K562 (cell line): ENCODE measurements at regions not wholly inside any gene's neighbourhood (a gene's known extent, or its start where the extent isn't known, plus 50 kb on each side); places are given as distances from the start of the nearest gene placed in this dataset.

ENCODE experiments used
- ATAC-seq: fragments of 200-7000 bp; cut with Tn5 transposase; 3 replicates; pipeline ENCODE4 v1.9.1; 2020; ENCODE audit warnings: moderate library complexity
- BruUV-seq: library from RNA; stranded (reverse); fragments of 400-500 nt; replicated peaks from 2 replicates; lab custom pipeline; 2021; lab: Mats Ljungman, UMichigan
- CTCF ChIA-PET: fragments of 300-600 bp; formaldehyde crosslinking; extraction: SDS; loops from one replicate; lab custom pipeline; 2021; ENCODE audit warnings: low intra/inter-chr PET ratio; lab: Yijun Ruan, JAX
- POLR2A ChIA-PET: fragments of 300-600, 350-650 bp; sonication (Branson Sonifier 250); formaldehyde crosslinking; extraction: SDS; loops from one replicate; lab custom pipeline; 2021; ENCODE audit warnings: antibody characterized with exemption, inconsistent platforms; lab: Yijun Ruan, JAX
- DNase-seq, 4 experiments: peaks; one replicate each; pipeline versions ENCODE4 v3.0.0 to v3.0.0-alpha.2; 2011 to 2018; ENCODE audit warnings: low spot score in 3 of 4, mixed read lengths in 3 of 4; ENCODE audit errors: extremely low read depth in 1 of 4
- FAIRE-seq: peaks from 2 replicates; lab custom pipeline; 2011; peaks lifted over from hg19 to GRCh38; lab: Jason Lieb, UNC
- H2AFZ ChIP-seq: 2 replicates; pipeline ENCODE4 v1.6.0; 2011; ENCODE audit warnings: low read depth, low read length, control low read depth, inconsistent platforms
- H3K27ac ChIP-seq: fragments of 200-600 bp; 3 replicates; pipeline ENCODE4 v1.8.0; 2011; ENCODE audit warnings: low read depth, mild to moderate bottlenecking, control low read depth, inconsistent platforms, low read length, moderate library complexity, mixed read lengths; ENCODE audit errors: extremely low read depth
- H3K27me3 ChIP-seq, 2 experiments: fragments of 300-600 bp in 1 of 2; 2 replicates in 1 of 2; 3 replicates in 1 of 2; pipeline versions ENCODE4 v1.6.0 to v1.8.0; 2011; ENCODE audit warnings: inconsistent platforms in 2 of 2, low read length in 2 of 2, mild to moderate bottlenecking in 1 of 2, mixed read lengths in 1 of 2, moderate library complexity in 1 of 2; ENCODE audit not compliant: control insufficient read depth in 2 of 2, insufficient read depth in 2 of 2
- H3K36me3 ChIP-seq: fragments of 300-600 bp; 3 replicates; pipeline ENCODE4 v1.8.0; 2011; ENCODE audit warnings: mild to moderate bottlenecking, low read length, inconsistent platforms; ENCODE audit not compliant: control insufficient read depth, insufficient read depth
- H3K4me1 ChIP-seq, 2 experiments: fragments of 200-600 bp in 1 of 2; replicated peaks in 1 of 2; 2 replicates in 1 of 2; 3 replicates in 1 of 2; pipeline versions ENCODE4 v1.5.1 to v1.8.0; 2011; ENCODE audit warnings: inconsistent platforms in 2 of 2, low read length in 2 of 2, mild to moderate bottlenecking in 1 of 2, mixed read lengths in 1 of 2, moderate library complexity in 1 of 2; ENCODE audit not compliant: control insufficient read depth in 2 of 2, insufficient read depth in 2 of 2
- H3K4me2 ChIP-seq: 2 replicates; pipeline ENCODE4 v1.6.1; 2011; ENCODE audit warnings: low read length, control low read depth, inconsistent platforms, mixed read lengths; ENCODE audit not compliant: insufficient read depth
- H3K4me3 ChIP-seq: fragments of 200-600 bp; sonication (generic), shearing (Covaris generic); 2 replicates; pipeline ENCODE4 v1.5.1; 2016; ENCODE audit warnings: control low read depth, inconsistent platforms
- H3K79me2 ChIP-seq: fragments of 200-600 bp; 3 replicates; pipeline ENCODE4 v1.8.0; 2011; ENCODE audit warnings: low read length, inconsistent platforms; ENCODE audit not compliant: control insufficient read depth, insufficient read depth
- H3K9ac ChIP-seq, 2 experiments: 2 replicates each; pipeline versions ENCODE4 v1.6.0 to v1.6.1; 2011; ENCODE audit warnings: low read depth in 2 of 2, low read length in 2 of 2, control low read depth in 1 of 2, inconsistent platforms in 1 of 2, mild to moderate bottlenecking in 1 of 2, mixed read lengths in 1 of 2; ENCODE audit not compliant: insufficient read depth in 1 of 2
- H3K9me1 ChIP-seq: one replicate; pipeline ENCODE4 v1.6.0; 2011; ENCODE audit warnings: inconsistent platforms, mild to moderate bottlenecking, low read length, moderate library complexity; ENCODE audit not compliant: control insufficient read depth, insufficient read depth
- H3K9me3 ChIP-seq: replicated peaks from 2 replicates; pipeline ENCODE4 v1.5.1; 2011; ENCODE audit warnings: low read depth, low read length, inconsistent platforms; ENCODE audit not compliant: control insufficient read depth, insufficient read depth
- H4K20me1 ChIP-seq: replicated peaks from 2 replicates; pipeline ENCODE4 v1.6.1; 2011; ENCODE audit warnings: low read length, inconsistent platforms, mixed read lengths; ENCODE audit not compliant: control insufficient read depth, insufficient read depth
- DPF2 ChIP-seq: fragments of 450-650 bp; IDR thresholded peaks from 2 replicates; pipeline ENCODE4 v1.6.1; 2016
- FOXA3 ChIP-seq, 2 experiments: fragments of 450-650 bp in 1 of 2; sonication (generic) in 1 of 2; formaldehyde crosslinking; IDR thresholded peaks in 1 of 2; conservative IDR thresholded peaks in 1 of 2; 2 replicates each; pipeline versions ENCODE4 v1.4.0 to v1.8.0; 2020 to 2022; ENCODE audit warnings: mild to moderate bottlenecking in 2 of 2, missing genetic modification reagents in 1 of 2
- IRF2 ChIP-seq: sonication (generic); formaldehyde crosslinking; IDR thresholded peaks from 2 replicates; pipeline ENCODE4 v1.8.1; 2022; ENCODE audit warnings: mild to moderate bottlenecking, missing genetic modification reagents
- KAT2B ChIP-seq: IDR thresholded peaks from one replicate; pipeline ENCODE4 v1.6.1; 2012; ENCODE audit warnings: low read depth, mild to moderate bottlenecking, control low read depth, inconsistent platforms, low read length, moderate library complexity
- KLF1 ChIP-seq: fragments of 450-650 bp; IDR thresholded peaks from 2 replicates; pipeline ENCODE4 v1.6.1; 2016; ENCODE audit warnings: missing genetic modification characterization, missing compliant biosample characterization
- MITF ChIP-seq: IDR thresholded peaks from 2 replicates; pipeline ENCODE4 v1.6.1; 2014; ENCODE audit warnings: antibody characterized with exemption
- MLLT1 ChIP-seq, 2 experiments: fragments of 450-650 bp; IDR thresholded peaks; 2 replicates each; pipeline ENCODE4 v1.6.1; 2016
- NCOA2 ChIP-seq, 2 experiments: fragments of 450-650 bp; IDR thresholded peaks; 2 replicates each; pipeline ENCODE4 v1.6.1; 2018; ENCODE audit warnings: mild to moderate bottlenecking in 2 of 2, moderate library complexity in 1 of 2; ENCODE audit not compliant: partially characterized antibody in 2 of 2
- TAF7 ChIP-seq: fragments of 450-650 bp; IDR thresholded peaks from 2 replicates; pipeline ENCODE4 v1.6.1; 2016; ENCODE audit warnings: missing genetic modification characterization, missing compliant biosample characterization
- ZKSCAN3 ChIP-seq: fragments of 250-450 bp; sonication (Bioruptor Pico); IDR thresholded peaks from 2 replicates; pipeline ENCODE4 v1.4.0; 2020
- ZNF175 ChIP-seq: fragments of 200-800 bp; sonication (Bioruptor generic); IDR thresholded peaks from 2 replicates; pipeline ENCODE4 v1.6.1; 2016; ENCODE audit warnings: low read depth, mild to moderate bottlenecking, missing genetic modification characterization, missing compliant biosample characterization
- ZNF274 ChIP-seq: IDR thresholded peaks from 2 replicates; pipeline ENCODE4 v1.6.1; 2011; ENCODE audit warnings: low read depth, mild to moderate bottlenecking, low read length, moderate library complexity, borderline replicate concordance
- ZNF324 ChIP-seq: fragments of 250-450 bp; sonication (Bioruptor Pico); IDR thresholded peaks from 2 replicates; pipeline ENCODE4 v1.4.0; 2020; ENCODE audit warnings: mild to moderate bottlenecking
- ZNF384 ChIP-seq: IDR thresholded peaks from 2 replicates; pipeline ENCODE4 v1.6.1; 2012; ENCODE audit warnings: low read depth, low read length, improper control_type of control experiment
- WGBS: fragments of 100-300 bp; shearing (Covaris generic); methylation state at CpG from one replicate; pipeline ENCODE4 v1.1.6; 2016; ENCODE audit warnings: low coverage, mixed read lengths; ENCODE audit not compliant: insufficient coverage; ENCODE audit errors: missing lambda C conversion rate; 5-methylcytosine and 5-hydroxymethylcytosine counted together
- in situ Hi-C: fragments of 300-500 bp; cut with MboI; formaldehyde crosslinking; loops from 4 replicates; pipeline ENCODE4 v1.15.0; 2018; ENCODE audit warnings: inconsistent platforms, mixed read lengths
- intact Hi-C: fragments of 100-400 bp; cut with micrococcal nuclease; formaldehyde crosslinking; loops from 2 replicates; pipeline ENCODE4 v1.14.2; 2022
- TF ChIP-seq, protein P1 (sequence below), 2 experiments: IDR thresholded peaks; 2 replicates each; pipeline ENCODE4 v1.6.1; 2012; ENCODE audit warnings: improper control_type of control experiment in 2 of 2, low read depth in 2 of 2, low read length in 2 of 2, borderline replicate concordance in 1 of 2

DNA sequence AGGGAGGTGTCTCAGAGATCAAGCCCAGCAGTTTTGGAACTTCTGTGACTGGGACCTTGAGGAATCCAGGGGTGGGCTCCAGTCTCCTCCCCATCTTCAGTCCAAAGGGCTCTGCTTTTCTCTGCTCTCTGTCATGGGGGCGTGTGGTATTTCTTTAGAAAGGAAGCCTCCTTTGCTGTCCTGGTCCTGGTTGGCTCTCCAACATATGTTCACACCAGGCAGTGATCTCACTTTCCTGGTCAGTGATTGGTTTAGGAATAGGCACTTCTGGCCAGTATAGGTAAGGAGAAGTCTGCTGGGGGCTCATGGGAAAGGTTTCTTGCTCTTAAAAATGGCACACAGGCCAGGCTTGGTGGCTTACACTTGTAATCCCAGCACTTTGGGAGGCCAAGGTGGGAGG lies 115.5 kb upstream of the HAAO start:
- no peaks in the 10 kb centered on the region for H3K9me3 ChIP-seq
- no peak overlapping the region for H3K4me2 ChIP-seq
- H2AFZ ChIP-seq = peak overlapping the region; percentile 89
- intact Hi-C loops = no loop called here
- no peaks in the 10 kb centered on the region for H4K20me1 ChIP-seq
- BruUV-seq = no TSS peak
- TF ChIP-seq ZNF175 = no peak
- TF ChIP-seq TAF7 (tag) = no peak
- TF ChIP-seq, protein P1, sequence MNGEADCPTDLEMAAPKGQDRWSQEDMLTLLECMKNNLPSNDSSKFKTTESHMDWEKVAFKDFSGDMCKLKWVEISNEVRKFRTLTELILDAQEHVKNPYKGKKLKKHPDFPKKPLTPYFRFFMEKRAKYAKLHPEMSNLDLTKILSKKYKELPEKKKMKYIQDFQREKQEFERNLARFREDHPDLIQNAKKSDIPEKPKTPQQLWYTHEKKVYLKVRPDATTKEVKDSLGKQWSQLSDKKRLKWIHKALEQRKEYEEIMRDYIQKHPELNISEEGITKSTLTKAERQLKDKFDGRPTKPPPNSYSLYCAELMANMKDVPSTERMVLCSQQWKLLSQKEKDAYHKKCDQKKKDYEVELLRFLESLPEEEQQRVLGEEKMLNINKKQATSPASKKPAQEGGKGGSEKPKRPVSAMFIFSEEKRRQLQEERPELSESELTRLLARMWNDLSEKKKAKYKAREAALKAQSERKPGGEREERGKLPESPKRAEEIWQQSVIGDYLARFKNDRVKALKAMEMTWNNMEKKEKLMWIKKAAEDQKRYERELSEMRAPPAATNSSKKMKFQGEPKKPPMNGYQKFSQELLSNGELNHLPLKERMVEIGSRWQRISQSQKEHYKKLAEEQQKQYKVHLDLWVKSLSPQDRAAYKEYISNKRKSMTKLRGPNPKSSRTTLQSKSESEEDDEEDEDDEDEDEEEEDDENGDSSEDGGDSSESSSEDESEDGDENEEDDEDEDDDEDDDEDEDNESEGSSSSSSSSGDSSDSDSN (IDR thresholded peaks at IDR 0.05; ENCODE audit: borderline replicate concordance in 1 of 2, low read depth in 2 of 2, low read length in 2 of 2) = no peak
- no peak for TF ChIP-seq MITF
- no peak for TF ChIP-seq ZKSCAN3 (CRISPR knock-in tag)
- no peak for TF ChIP-seq ZNF324 (CRISPR knock-in tag)
- TF ChIP-seq IRF2 (CRISPR knock-in tag) = no peak
- TF ChIP-seq ZNF274 = no peak
- TF ChIP-seq NCOA2 (IDR thresholded peaks at IDR 0.05; ENCODE audit: partially characterized antibody in 2 of 2) = no peak
- TF ChIP-seq KAT2B = no peak
- no peak for TF ChIP-seq FOXA3 (CRISPR knock-in tag; conservative IDR thresholded peaks at IDR 0.05 in 1 of 2, IDR thresholded peaks at IDR 0.05 in 1 of 2)
- TF ChIP-seq KLF1 (tag) = no peak
- no peak for TF ChIP-seq ZNF384
- TF ChIP-seq DPF2 = no peak
- TF ChIP-seq MLLT1 (IDR thresholded peaks at IDR 0.05) = no peak
- ChIA-PET CTCF (no interaction called here), POLR2A (interaction anchor here (0.6 to 0.9 kb wide), 3 partner anchors 10 to 314 kb away, joined by 3 to 4 read pairs (median 3); no protein-coding TSS in a partner anchor)
- no peaks in the 10 kb centered on the region for H3K79me2 ChIP-seq
- 20% methylated on average over 1 of the region's 1 CpG for WGBS
- H3K4me1 ChIP-seq = peaks cover 33 to 39% of the 10 kb centered on the region in 2 experiments
- peak overlapping the region in 1 of 2 experiments; percentile 33; a peak in 1 of 4 replicates for H3K9ac ChIP-seq
- ATAC-seq (no peak; the same call in 2 of the 3 replicates), DNase-seq (peak in 1 of 4 experiments; percentile 6), FAIRE-seq (no peak)
- H3K9me1 ChIP-seq = no peaks in the 10 kb centered on the region
- no peak overlapping the region for H3K4me3 ChIP-seq
- H3K27ac ChIP-seq = no peak overlapping the region
- no peaks in the 10 kb centered on the region for H3K36me3 ChIP-seq
- in situ Hi-C loops = loop anchor here (10.0 kb wide), 1 partner anchor 353 kb away; no protein-coding TSS in a partner anchor
- no peaks in the 10 kb centered on the region for H3K27me3 ChIP-seq
